Neural cell (in vitro differentiated cells): ENCODE measurements at regions not wholly inside any gene's neighbourhood (a gene's known extent, or its start where the extent isn't known, plus 50 kb on each side); places are given as distances from the start of the nearest gene placed in this dataset.

Source experiments
- H2AFZ ChIP-seq: fragments of 200-600, 300-800 bp; sonication (generic), shearing (Covaris generic); 2 replicates; pipeline ENCODE4 v1.6.0; 2014; ENCODE audit warnings: low read depth, mild to moderate bottlenecking, antibody characterized with exemption, low read length, moderate library complexity
- H3F3A ChIP-seq: fragments of 200-600 bp; shearing (Covaris generic); 2 replicates; pipeline ENCODE4 v1.6.1; 2016; ENCODE audit warnings: mild to moderate bottlenecking, moderate library complexity, mixed read lengths, antibody characterized with exemption, low read length; ENCODE audit not compliant: insufficient read depth, poor library complexity, severe bottlenecking
- H3K27ac ChIP-seq: fragments of 200-600, 300-800 bp; sonication (generic), shearing (Covaris generic); 2 replicates; pipeline ENCODE4 v1.5.1; 2014; ENCODE audit warnings: mild to moderate bottlenecking, low read length, moderate library complexity
- H3K27me3 ChIP-seq: fragments of 300-800, 200-600 bp; sonication (generic), shearing (Covaris generic); 2 replicates; pipeline ENCODE4 v1.6.0; 2014; ENCODE audit warnings: mild to moderate bottlenecking, low read depth, low read length, moderate library complexity; ENCODE audit not compliant: insufficient read depth
- H3K36me3 ChIP-seq: fragments of 300-800, 200-600 bp; sonication (generic), shearing (Covaris generic); 2 replicates; pipeline ENCODE4 v1.5.1; 2014; ENCODE audit warnings: mild to moderate bottlenecking, antibody characterized with exemption, low read length, moderate library complexity; ENCODE audit not compliant: insufficient read depth
- H3K4me2 ChIP-seq: fragments of 300-800, 200-600 bp; sonication (generic), shearing (Covaris generic); 2 replicates; pipeline ENCODE4 v1.6.0; 2014; ENCODE audit warnings: mild to moderate bottlenecking, low read length
- H3K4me3 ChIP-seq: fragments of 300-800, 200-600 bp; sonication (generic), shearing (Covaris generic); 2 replicates; pipeline ENCODE4 v1.5.1; 2014; ENCODE audit warnings: mild to moderate bottlenecking, low read length, moderate library complexity
- H3K79me2 ChIP-seq: fragments of 200-600 bp; shearing (Covaris generic); replicated peaks from 2 replicates; pipeline ENCODE4 v1.6.0; 2014; ENCODE audit warnings: mild to moderate bottlenecking, low read length, moderate library complexity; ENCODE audit not compliant: insufficient read depth
- H3K9ac ChIP-seq: fragments of 300-800, 200-600 bp; sonication (generic), shearing (Covaris generic); 2 replicates; pipeline ENCODE4 v1.6.1; 2016; ENCODE audit warnings: mild to moderate bottlenecking, low read length, mixed read lengths
- H3K9me2 ChIP-seq: fragments of 200-600 bp; shearing (Covaris generic); 2 replicates; pipeline ENCODE4 v1.6.1; 2016; ENCODE audit warnings: mild to moderate bottlenecking, low read length, mixed read lengths; ENCODE audit not compliant: insufficient read depth
- H3K9me3 ChIP-seq: fragments of 200-600, 300-800 bp; sonication (generic), shearing (Covaris generic); 2 replicates; pipeline ENCODE4 v1.6.1; 2016; ENCODE audit warnings: mild to moderate bottlenecking, mixed run types, low read length, moderate library complexity, mixed read lengths
- H4K20me1 ChIP-seq: fragments of 200-600 bp; shearing (Covaris generic); 2 replicates; pipeline ENCODE4 v1.6.1; 2016; ENCODE audit warnings: mild to moderate bottlenecking, mixed run types; ENCODE audit not compliant: insufficient read depth
- EP300 ChIP-seq: fragments of 450-650 bp; conservative IDR thresholded peaks from 2 replicates; pipeline ENCODE4 v1.6.1; 2014; ENCODE audit warnings: antibody characterized with exemption, mild to moderate bottlenecking, moderate library complexity; ENCODE audit not compliant: poor library complexity, severe bottlenecking
- EZH2 ChIP-seq: fragments of 200-600, 300-800 bp; shearing (Covaris generic), sonication (generic); IDR thresholded peaks from 2 replicates; pipeline ENCODE4 v1.6.1; 2014; ENCODE audit warnings: antibody characterized with exemption, low read length, borderline replicate concordance, mild to moderate bottlenecking; ENCODE audit not compliant: insufficient read depth, poor library complexity, severe bottlenecking
- MXI1 ChIP-seq: fragments of 450-650 bp; conservative IDR thresholded peaks from 2 replicates; pipeline ENCODE4 v1.6.1; 2014; ENCODE audit warnings: antibody characterized with exemption, mild to moderate bottlenecking; ENCODE audit not compliant: poor library complexity, severe bottlenecking
- POLR2AphosphoS5 ChIP-seq: IDR thresholded peaks from 2 replicates; pipeline ENCODE4 v1.6.1; 2012
- RAD21 ChIP-seq: fragments of 450-650 bp; conservative IDR thresholded peaks from 2 replicates; pipeline ENCODE4 v1.6.1; 2014; ENCODE audit warnings: antibody characterized with exemption, mild to moderate bottlenecking, moderate library complexity
- SMC3 ChIP-seq: fragments of 450-650 bp; conservative IDR thresholded peaks from 2 replicates; pipeline ENCODE4 v1.6.1; 2014; ENCODE audit warnings: antibody characterized with exemption, mild to moderate bottlenecking, moderate library complexity; ENCODE audit not compliant: poor library complexity
- TAF1 ChIP-seq: IDR thresholded peaks from 2 replicates; pipeline ENCODE4 v1.6.1; 2012; ENCODE audit warnings: low read depth
- TF ChIP-seq, protein P1 (sequence below): fragments of 450-650 bp; IDR thresholded peaks from 2 replicates; pipeline ENCODE4 v1.5.1; 2014; ENCODE audit warnings: antibody characterized with exemption, mild to moderate bottlenecking, moderate library complexity; ENCODE audit not compliant: poor library complexity, severe bottlenecking
- TF ChIP-seq, protein P2 (sequence below): IDR thresholded peaks from 2 replicates; pipeline ENCODE4 v1.6.1; 2012; ENCODE audit warnings: borderline replicate concordance

DNA sequence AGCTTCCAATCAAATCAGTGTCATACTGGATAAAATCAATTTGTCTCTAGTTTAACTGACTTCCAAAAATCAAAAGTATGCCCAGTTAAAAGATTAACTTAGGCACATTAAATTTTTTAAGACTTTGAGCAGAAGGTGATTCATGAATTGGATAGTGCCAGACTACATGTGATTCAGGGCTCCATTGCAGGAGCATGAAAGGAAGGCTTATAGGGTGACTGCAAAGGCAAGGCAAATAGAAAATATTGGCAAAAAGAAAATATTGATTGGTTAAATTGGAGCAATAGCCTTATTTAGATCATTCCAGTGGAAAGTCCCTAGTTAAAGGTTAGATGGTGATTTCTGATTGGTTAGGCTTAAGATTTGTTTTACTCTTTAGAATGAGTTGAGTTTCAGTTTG, 223.9 kb upstream of the ERCC4 start:
- H3K9me3 ChIP-seq, result peaks cover 3% of the 10 kb centered on the region
- H3K9ac ChIP-seq, result no peak overlapping the region
- no peaks in the 10 kb centered on the region for H3F3A ChIP-seq
- no peaks in the 10 kb centered on the region for H4K20me1 ChIP-seq
- TF ChIP-seq, protein P1, sequence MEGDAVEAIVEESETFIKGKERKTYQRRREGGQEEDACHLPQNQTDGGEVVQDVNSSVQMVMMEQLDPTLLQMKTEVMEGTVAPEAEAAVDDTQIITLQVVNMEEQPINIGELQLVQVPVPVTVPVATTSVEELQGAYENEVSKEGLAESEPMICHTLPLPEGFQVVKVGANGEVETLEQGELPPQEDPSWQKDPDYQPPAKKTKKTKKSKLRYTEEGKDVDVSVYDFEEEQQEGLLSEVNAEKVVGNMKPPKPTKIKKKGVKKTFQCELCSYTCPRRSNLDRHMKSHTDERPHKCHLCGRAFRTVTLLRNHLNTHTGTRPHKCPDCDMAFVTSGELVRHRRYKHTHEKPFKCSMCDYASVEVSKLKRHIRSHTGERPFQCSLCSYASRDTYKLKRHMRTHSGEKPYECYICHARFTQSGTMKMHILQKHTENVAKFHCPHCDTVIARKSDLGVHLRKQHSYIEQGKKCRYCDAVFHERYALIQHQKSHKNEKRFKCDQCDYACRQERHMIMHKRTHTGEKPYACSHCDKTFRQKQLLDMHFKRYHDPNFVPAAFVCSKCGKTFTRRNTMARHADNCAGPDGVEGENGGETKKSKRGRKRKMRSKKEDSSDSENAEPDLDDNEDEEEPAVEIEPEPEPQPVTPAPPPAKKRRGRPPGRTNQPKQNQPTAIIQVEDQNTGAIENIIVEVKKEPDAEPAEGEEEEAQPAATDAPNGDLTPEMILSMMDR, result no peak
- TF ChIP-seq, protein P2, sequence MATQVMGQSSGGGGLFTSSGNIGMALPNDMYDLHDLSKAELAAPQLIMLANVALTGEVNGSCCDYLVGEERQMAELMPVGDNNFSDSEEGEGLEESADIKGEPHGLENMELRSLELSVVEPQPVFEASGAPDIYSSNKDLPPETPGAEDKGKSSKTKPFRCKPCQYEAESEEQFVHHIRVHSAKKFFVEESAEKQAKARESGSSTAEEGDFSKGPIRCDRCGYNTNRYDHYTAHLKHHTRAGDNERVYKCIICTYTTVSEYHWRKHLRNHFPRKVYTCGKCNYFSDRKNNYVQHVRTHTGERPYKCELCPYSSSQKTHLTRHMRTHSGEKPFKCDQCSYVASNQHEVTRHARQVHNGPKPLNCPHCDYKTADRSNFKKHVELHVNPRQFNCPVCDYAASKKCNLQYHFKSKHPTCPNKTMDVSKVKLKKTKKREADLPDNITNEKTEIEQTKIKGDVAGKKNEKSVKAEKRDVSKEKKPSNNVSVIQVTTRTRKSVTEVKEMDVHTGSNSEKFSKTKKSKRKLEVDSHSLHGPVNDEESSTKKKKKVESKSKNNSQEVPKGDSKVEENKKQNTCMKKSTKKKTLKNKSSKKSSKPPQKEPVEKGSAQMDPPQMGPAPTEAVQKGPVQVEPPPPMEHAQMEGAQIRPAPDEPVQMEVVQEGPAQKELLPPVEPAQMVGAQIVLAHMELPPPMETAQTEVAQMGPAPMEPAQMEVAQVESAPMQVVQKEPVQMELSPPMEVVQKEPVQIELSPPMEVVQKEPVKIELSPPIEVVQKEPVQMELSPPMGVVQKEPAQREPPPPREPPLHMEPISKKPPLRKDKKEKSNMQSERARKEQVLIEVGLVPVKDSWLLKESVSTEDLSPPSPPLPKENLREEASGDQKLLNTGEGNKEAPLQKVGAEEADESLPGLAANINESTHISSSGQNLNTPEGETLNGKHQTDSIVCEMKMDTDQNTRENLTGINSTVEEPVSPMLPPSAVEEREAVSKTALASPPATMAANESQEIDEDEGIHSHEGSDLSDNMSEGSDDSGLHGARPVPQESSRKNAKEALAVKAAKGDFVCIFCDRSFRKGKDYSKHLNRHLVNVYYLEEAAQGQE, result no peak
- TF ChIP-seq MXI1 (no peak), RAD21 (no peak)
- H3K4me2 ChIP-seq, result no peak overlapping the region
- no peak overlapping the region for H2AFZ ChIP-seq
- no peaks in the 10 kb centered on the region for H3K79me2 ChIP-seq
- H3K27me3 ChIP-seq, result no peaks in the 10 kb centered on the region
- H3K4me3 ChIP-seq, result no peak overlapping the region
- H3K27ac ChIP-seq, result no peak overlapping the region
- no peaks in the 10 kb centered on the region for H3K9me2 ChIP-seq
- no peaks in the 10 kb centered on the region for H3K36me3 ChIP-seq

DNA sequence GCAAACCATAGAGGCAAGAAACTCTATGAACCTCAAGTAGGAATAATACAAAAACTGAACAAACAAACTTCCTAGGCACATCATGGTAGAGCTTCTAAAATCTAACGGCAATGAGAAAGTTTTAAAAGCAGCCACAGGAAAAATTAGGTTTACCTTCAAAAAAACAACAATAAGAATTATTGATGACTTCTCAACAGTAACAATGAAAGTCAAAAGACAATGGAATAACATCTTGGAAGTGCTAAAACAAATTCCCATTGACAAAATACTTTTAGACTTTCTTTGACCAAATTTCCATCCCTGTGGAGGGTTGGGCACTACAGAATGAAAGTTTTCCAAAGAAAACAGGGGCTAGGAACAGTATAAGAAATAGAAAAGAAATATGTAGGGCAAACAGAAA, 222.9 kb upstream of the ERCC4 start:
- H3K4me2 ChIP-seq, result no peak overlapping the region
- H3K4me3 ChIP-seq, result no peak overlapping the region
- no peak overlapping the region for H3K27ac ChIP-seq
- no peaks in the 10 kb centered on the region for H3F3A ChIP-seq
- no peaks in the 10 kb centered on the region for H3K36me3 ChIP-seq
- no peaks in the 10 kb centered on the region for H3K27me3 ChIP-seq
- H3K9me2 ChIP-seq, result no peaks in the 10 kb centered on the region
- peaks cover 3% of the 10 kb centered on the region for H3K9me3 ChIP-seq
- H2AFZ ChIP-seq, result no peak overlapping the region
- H3K79me2 ChIP-seq, result no peaks in the 10 kb centered on the region
- H3K9ac ChIP-seq, result no peak overlapping the region
- H4K20me1 ChIP-seq, result no peaks in the 10 kb centered on the region
- TF ChIP-seq, protein P2, result no peak
- no peak for TF ChIP-seq SMC3
- TF ChIP-seq TAF1, result no peak
- TF ChIP-seq EP300, result no peak
- TF ChIP-seq, protein P1, result no peak
- no peak for TF ChIP-seq EZH2
- no peak for TF ChIP-seq POLR2AphosphoS5
- TF ChIP-seq MXI1, result no peak
- no peak for TF ChIP-seq RAD21
